Prostate gland (tissue), 2 donors: ENCODE measurements at regions not wholly inside any gene's neighbourhood (a gene's known extent, or its start where the extent isn't known, plus 50 kb on each side); places are given as distances from the start of the nearest gene placed in this dataset.
"Not testable (repeated sequence)": the region's sequence is repeated elsewhere in the genome, so short reads cannot be mapped to it uniquely, and the experiment has no call there.

Experiments used
- DNase-seq: peaks from one replicate; pipeline ENCODE4 v3.0.0-alpha.2; 2019; ENCODE audit warnings: low spot score
- H3K27ac ChIP-seq, 2 donors: fragments of 200-600 bp; sonication (generic); 2 replicates each; pipeline ENCODE4 v1.5.1; 2017 to 2019
- H3K27me3 ChIP-seq: fragments of 200-600 bp; sonication (generic); replicated peaks from 2 replicates; pipeline ENCODE4 v1.5.1; 2019; ENCODE audit not compliant: insufficient read depth
- H3K36me3 ChIP-seq, 2 donors: fragments of 200-600 bp; sonication (generic); 1 replicate in 1 of 2; 2 replicates in 1 of 2; pipeline versions ENCODE4 v1.5.1 to v1.8.1; 2017 to 2019
- H3K4me1 ChIP-seq: fragments of 200-600 bp; sonication (generic); replicated peaks from 2 replicates; pipeline ENCODE4 v1.5.1; 2019
- H3K4me3 ChIP-seq, 2 donors: fragments of 200-600 bp; sonication (generic); 2 replicates each; pipeline ENCODE4 v1.5.1; 2017 to 2019
- H3K9me3 ChIP-seq: fragments of 200-600 bp; sonication (generic); 2 replicates; pipeline ENCODE4 v1.5.1; 2017
- CTCF ChIP-seq, 4 experiments: fragments of 200-600 bp in 2 of 4; fragments of 450-650 bp in 2 of 4; sonication (generic) in 2 of 4; IDR thresholded peaks; 1 replicate in 3 of 4; 2 replicates in 1 of 4; pipeline ENCODE4 v1.5.1; 2016 to 2019; ENCODE audit warnings: antibody characterized with exemption in 4 of 4, mild to moderate bottlenecking in 2 of 4, moderate library complexity in 2 of 4
- POLR2A ChIP-seq: fragments of 450-650 bp; IDR thresholded peaks from one replicate; pipeline ENCODE4 v1.6.1; 2016; ENCODE audit warnings: antibody characterized with exemption, mild to moderate bottlenecking
- POLR2AphosphoS5 ChIP-seq: sonication (generic); formaldehyde crosslinking; IDR thresholded peaks from one replicate; pipeline ENCODE4 v1.6.1; 2017; ENCODE audit warnings: antibody characterized with exemption
- WGBS: methylation state at CpG from one replicate; pipeline ENCODE4 v1.1.5; 2018; 5-methylcytosine and 5-hydroxymethylcytosine counted together
- intact Hi-C: fragments of 100-400 bp; cut with DNase I; formaldehyde crosslinking; loops from one replicate; pipeline ENCODE4 v1.14.2; 2022

GRCh38 chr1:232335741-232336293 lies 294.1 kb downstream of the SIPA1L2 start:
- no peak for DNase-seq
- intact Hi-C loops: no loop called here
- H3K36me3 ChIP-seq: no peaks in the 10 kb centered on the region
- 61% methylated on average over 4 of the region's 4 CpGs for WGBS
- no peaks in the 10 kb centered on the region for H3K4me1 ChIP-seq
- no peaks in the 10 kb centered on the region for H3K9me3 ChIP-seq
- TF ChIP-seq POLR2AphosphoS5: no peak
- no peak for TF ChIP-seq CTCF (IDR thresholded peaks at IDR 0.05)
- no peak for TF ChIP-seq POLR2A
- no peaks in the 10 kb centered on the region for H3K27me3 ChIP-seq
- no peak overlapping the region for H3K4me3 ChIP-seq
- H3K27ac ChIP-seq: no peak overlapping the region

- Histone ChIP-seq H3K4me1 (no peaks in the 10 kb centered on the region), H3K36me3 (no peaks in the 10 kb centered on the region), H3K27me3 (no peaks in the 10 kb centered on the region), H3K9me3 (no peaks in the 10 kb centered on the region), H3K4me3 (no peak overlapping the region), H3K27ac (no peak overlapping the region)
- TF ChIP-seq POLR2A (no peak), CTCF (IDR thresholded peaks at IDR 0.05) (no peak), POLR2AphosphoS5 (no peak)
- DNase-seq: no peak
- WGBS: 91% methylated on average over 7 of the region's 7 CpGs
- intact Hi-C loops: no loop called here
Observed at GRCh38 chr1:232335261-232335660, 294.7 kb downstream of the SIPA1L2 start.

- no peak for DNase-seq
Observed at GRCh38 chr1:232334811-232335210, 295.1 kb downstream of the SIPA1L2 start.

GRCh38 chr1:232334246-232334645 lies 295.7 kb downstream of the SIPA1L2 start:
- Histone ChIP-seq H3K36me3 (no peaks in the 10 kb centered on the region), H3K4me1 (no peaks in the 10 kb centered on the region), H3K27ac (no peak overlapping the region), H3K27me3 (no peaks in the 10 kb centered on the region), H3K4me3 (no peak overlapping the region), H3K9me3 (no peaks in the 10 kb centered on the region)
- WGBS: 82% methylated on average over 3 of the region's 3 CpGs
- no peak for TF ChIP-seq POLR2AphosphoS5
- DNase-seq: no peak
- intact Hi-C loops: no loop called here

More at GRCh38 chr1:232334811-232335210, 295.1 kb downstream of the SIPA1L2 start:
- H3K4me3 ChIP-seq: no peak overlapping the region
- no peak overlapping the region for H3K27ac ChIP-seq
- no peaks in the 10 kb centered on the region for H3K4me1 ChIP-seq
- no peaks in the 10 kb centered on the region for H3K36me3 ChIP-seq
- intact Hi-C loops: no loop called here
- TF ChIP-seq CTCF (IDR thresholded peaks at IDR 0.05) (no peak), POLR2AphosphoS5 (no peak), POLR2A (no peak)
- H3K9me3 ChIP-seq: no peaks in the 10 kb centered on the region
- no peaks in the 10 kb centered on the region for H3K27me3 ChIP-seq
- 72% methylated on average over 10 of the region's 10 CpGs for WGBS

GRCh38 chr1:232333419-232333767 lies 296.5 kb downstream of the SIPA1L2 start:
- no peak overlapping the region for H3K27ac ChIP-seq
- no peak for DNase-seq
- TF ChIP-seq POLR2AphosphoS5 (no peak), CTCF (IDR thresholded peaks at IDR 0.05) (no peak)
- H3K36me3 ChIP-seq: no peaks in the 10 kb centered on the region
- no peaks in the 10 kb centered on the region for H3K9me3 ChIP-seq
- 94% methylated on average over 5 of the region's 5 CpGs for whole genome bisulfite sequencing
- H3K4me3 ChIP-seq: no peak overlapping the region
- H3K27me3 ChIP-seq: no peaks in the 10 kb centered on the region
- intact Hi-C loops: no loop called here
- H3K4me1 ChIP-seq: no peaks in the 10 kb centered on the region

GRCh38 chr1:232332710-232333418 lies 297.1 kb downstream of the SIPA1L2 start:
- not testable (repeated sequence) for H3K27ac ChIP-seq, DNase-seq
- whole genome bisulfite sequencing: 96% methylated on average over 9 of the region's 9 CpGs

More at GRCh38 chr1:232332710-232333418, 297.1 kb downstream of the SIPA1L2 start:
- H3K27me3 ChIP-seq, H3K4me3 ChIP-seq, H3K4me1 ChIP-seq, intact Hi-C loops, H3K9me3 ChIP-seq, H3K36me3 ChIP-seq: not testable (repeated sequence)
